Parathyroid adenoma (tissue), 2 donors: ENCODE measurements at regions not wholly inside any gene's neighbourhood (a gene's known extent, or its start where the extent isn't known, plus 50 kb on each side); places are given as distances from the start of the nearest gene placed in this dataset.

Experiments
- H2AFZ ChIP-seq: fragments of 300-600 bp; sonication (generic); one replicate; pipeline ENCODE4 v1.7.0; 2017; ENCODE audit warnings: antibody characterized with exemption, mild to moderate bottlenecking
- H3K27ac ChIP-seq: fragments of 300-600 bp; sonication (generic); one replicate; pipeline ENCODE4 v1.7.0; 2017
- H3K27me3 ChIP-seq: fragments of 300-600 bp; sonication (generic); one replicate; pipeline ENCODE4 v1.7.0; 2017; ENCODE audit warnings: low read length; ENCODE audit not compliant: control insufficient read depth, insufficient read depth
- H3K36me3 ChIP-seq: fragments of 300-600 bp; sonication (generic); one replicate; pipeline ENCODE4 v1.7.0; 2017; ENCODE audit warnings: low read length; ENCODE audit not compliant: control insufficient read depth, insufficient read depth
- H3K4me1 ChIP-seq: fragments of 300-600 bp; sonication (generic); one replicate; pipeline ENCODE4 v1.7.0; 2017; ENCODE audit warnings: control low read depth
- H3K4me2 ChIP-seq: fragments of 300-600 bp; sonication (generic); one replicate; pipeline ENCODE4 v1.7.0; 2017; ENCODE audit warnings: low read length
- H3K4me3 ChIP-seq: fragments of 300-600 bp; sonication (generic); one replicate; pipeline ENCODE4 v1.7.0; 2017; ENCODE audit warnings: low read depth, low read length
- H3K79me2 ChIP-seq: fragments of 300-600 bp; sonication (generic); one replicate; pipeline ENCODE4 v1.7.0; 2017; ENCODE audit warnings: control low read depth
- H3K9ac ChIP-seq: fragments of 300-600 bp; sonication (generic); one replicate; pipeline ENCODE4 v1.7.0; 2017; ENCODE audit warnings: mild to moderate bottlenecking
- H3K9me3 ChIP-seq: fragments of 300-600 bp; sonication (generic); one replicate; pipeline ENCODE4 v1.7.0; 2017; ENCODE audit warnings: low read length; ENCODE audit not compliant: control insufficient read depth
- TF ChIP-seq, protein P1 (sequence below): fragments of 300-600 bp; sonication (generic); IDR thresholded peaks from one replicate; pipeline ENCODE4 v1.7.0; 2017; ENCODE audit warnings: antibody characterized with exemption, mild to moderate bottlenecking
- donor health status: primary hyperparathyroidism.

DNA sequence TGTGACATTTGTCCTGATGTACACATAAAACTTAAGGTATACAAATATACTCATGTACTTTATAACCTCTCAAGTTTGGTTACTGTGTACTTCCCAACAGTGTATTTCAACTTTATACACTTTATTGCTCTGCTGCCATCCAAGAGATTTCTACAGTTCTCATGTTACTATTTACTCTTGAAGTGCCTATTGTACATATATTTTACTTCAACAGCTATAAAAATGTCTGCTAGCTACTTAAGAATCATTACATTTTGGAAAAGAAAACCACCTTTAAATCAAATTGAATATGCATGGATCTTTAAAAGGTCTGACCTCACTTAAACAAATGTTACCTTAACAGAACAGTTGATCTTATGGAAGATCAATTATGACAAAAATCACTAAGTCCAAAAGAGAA lies 1056.4 kb downstream of the ADGRL3 start:
- no peak overlapping the region for H3K4me2 ChIP-seq
- no peak overlapping the region for H3K9ac ChIP-seq
- no peaks in the 10 kb centered on the region for H3K79me2 ChIP-seq
- H3K4me1 ChIP-seq: no peaks in the 10 kb centered on the region
- H3K9me3 ChIP-seq: no peaks in the 10 kb centered on the region
- TF ChIP-seq, protein P1, sequence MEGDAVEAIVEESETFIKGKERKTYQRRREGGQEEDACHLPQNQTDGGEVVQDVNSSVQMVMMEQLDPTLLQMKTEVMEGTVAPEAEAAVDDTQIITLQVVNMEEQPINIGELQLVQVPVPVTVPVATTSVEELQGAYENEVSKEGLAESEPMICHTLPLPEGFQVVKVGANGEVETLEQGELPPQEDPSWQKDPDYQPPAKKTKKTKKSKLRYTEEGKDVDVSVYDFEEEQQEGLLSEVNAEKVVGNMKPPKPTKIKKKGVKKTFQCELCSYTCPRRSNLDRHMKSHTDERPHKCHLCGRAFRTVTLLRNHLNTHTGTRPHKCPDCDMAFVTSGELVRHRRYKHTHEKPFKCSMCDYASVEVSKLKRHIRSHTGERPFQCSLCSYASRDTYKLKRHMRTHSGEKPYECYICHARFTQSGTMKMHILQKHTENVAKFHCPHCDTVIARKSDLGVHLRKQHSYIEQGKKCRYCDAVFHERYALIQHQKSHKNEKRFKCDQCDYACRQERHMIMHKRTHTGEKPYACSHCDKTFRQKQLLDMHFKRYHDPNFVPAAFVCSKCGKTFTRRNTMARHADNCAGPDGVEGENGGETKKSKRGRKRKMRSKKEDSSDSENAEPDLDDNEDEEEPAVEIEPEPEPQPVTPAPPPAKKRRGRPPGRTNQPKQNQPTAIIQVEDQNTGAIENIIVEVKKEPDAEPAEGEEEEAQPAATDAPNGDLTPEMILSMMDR: no peak
- no peaks in the 10 kb centered on the region for H3K36me3 ChIP-seq
- H3K27me3 ChIP-seq: no peaks in the 10 kb centered on the region
- H3K27ac ChIP-seq: no peak overlapping the region
- H2AFZ ChIP-seq: no peak overlapping the region
- H3K4me3 ChIP-seq: no peak overlapping the region

DNA sequence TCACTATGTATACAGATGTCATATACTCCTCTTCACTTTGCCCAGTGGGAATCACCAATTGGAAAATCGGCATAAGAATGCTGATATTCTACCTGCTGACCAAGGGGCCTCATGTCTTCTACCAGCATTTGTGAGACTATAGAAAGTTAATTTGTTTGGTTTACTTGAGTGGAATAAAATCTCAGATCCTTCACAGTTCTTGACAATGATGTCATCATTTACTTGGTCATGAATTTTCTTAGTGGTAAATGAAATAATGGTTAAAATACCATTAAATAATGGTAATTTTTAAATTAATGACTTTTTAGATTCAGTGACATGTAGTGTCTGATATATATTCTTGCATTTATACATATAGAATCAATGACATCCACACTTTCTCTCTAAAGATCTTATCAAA lies 1052.6 kb downstream of the ADGRL3 start:
- H3K36me3 ChIP-seq: no peaks in the 10 kb centered on the region
- no peak overlapping the region for H3K4me3 ChIP-seq
- H3K9ac ChIP-seq: no peak overlapping the region
- H2AFZ ChIP-seq: no peak overlapping the region
- H3K79me2 ChIP-seq: no peaks in the 10 kb centered on the region
- H3K4me2 ChIP-seq: no peak overlapping the region
- no peaks in the 10 kb centered on the region for H3K9me3 ChIP-seq
- no peaks in the 10 kb centered on the region for H3K4me1 ChIP-seq
- H3K27ac ChIP-seq: no peak overlapping the region
- no peaks in the 10 kb centered on the region for H3K27me3 ChIP-seq
- TF ChIP-seq, protein P1: no peak

DNA sequence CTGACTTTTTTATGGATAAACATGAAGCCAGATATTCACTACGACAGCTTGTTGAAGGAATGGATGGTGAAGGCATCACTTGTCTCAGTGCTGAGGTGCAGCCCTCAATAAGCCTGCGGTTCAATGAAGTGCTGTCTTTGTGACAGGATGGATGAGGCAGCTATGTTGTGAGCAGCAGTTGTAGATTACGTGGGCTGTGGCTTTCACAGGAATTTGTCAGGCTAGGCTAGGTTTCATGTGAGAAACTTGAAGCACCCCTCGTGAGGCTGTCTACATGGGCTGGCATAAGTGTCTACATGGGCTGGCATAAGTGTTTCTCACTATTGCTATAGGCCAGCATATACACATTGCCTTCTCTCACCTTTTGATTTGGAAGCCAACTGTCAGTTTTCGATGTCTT lies 1050.0 kb downstream of the ADGRL3 start:
- Histone ChIP-seq H3K9me3 (no peaks in the 10 kb centered on the region), H3K9ac (no peak overlapping the region), H3K36me3 (no peaks in the 10 kb centered on the region), H3K4me1 (no peaks in the 10 kb centered on the region), H3K4me3 (no peak overlapping the region), H3K79me2 (no peaks in the 10 kb centered on the region), H2AFZ (no peak overlapping the region), H3K4me2 (no peak overlapping the region), H3K27ac (no peak overlapping the region), H3K27me3 (no peaks in the 10 kb centered on the region)
- TF ChIP-seq, protein P1: no peak

DNA sequence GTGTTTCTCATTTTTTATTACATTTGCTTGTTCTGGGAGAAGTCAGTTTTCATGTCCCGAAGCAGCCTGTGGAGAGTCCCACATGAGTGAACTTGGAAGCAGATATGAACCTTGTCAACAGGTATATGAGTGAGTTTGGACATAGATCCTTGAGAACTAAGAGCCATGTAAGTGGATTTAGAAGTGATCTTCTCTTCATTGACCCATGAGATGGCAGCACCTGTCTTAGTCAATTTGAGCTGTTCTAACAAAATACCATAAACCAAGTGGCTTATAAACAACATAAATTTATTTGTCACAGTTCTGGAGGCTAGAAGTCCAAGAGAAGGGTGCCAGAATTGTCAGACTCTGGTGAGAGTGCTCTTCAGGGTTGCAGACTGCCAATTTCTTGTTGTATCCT lies 1043.8 kb downstream of the ADGRL3 start:
- no peak overlapping the region for H2AFZ ChIP-seq
- no peaks in the 10 kb centered on the region for H3K36me3 ChIP-seq
- H3K4me1 ChIP-seq: no peaks in the 10 kb centered on the region
- H3K79me2 ChIP-seq: no peaks in the 10 kb centered on the region
- TF ChIP-seq, protein P1: no peak
- H3K27ac ChIP-seq: no peak overlapping the region
- H3K4me2 ChIP-seq: no peak overlapping the region
- no peak overlapping the region for H3K4me3 ChIP-seq
- H3K9ac ChIP-seq: no peak overlapping the region
- no peaks in the 10 kb centered on the region for H3K9me3 ChIP-seq
- H3K27me3 ChIP-seq: no peaks in the 10 kb centered on the region

DNA sequence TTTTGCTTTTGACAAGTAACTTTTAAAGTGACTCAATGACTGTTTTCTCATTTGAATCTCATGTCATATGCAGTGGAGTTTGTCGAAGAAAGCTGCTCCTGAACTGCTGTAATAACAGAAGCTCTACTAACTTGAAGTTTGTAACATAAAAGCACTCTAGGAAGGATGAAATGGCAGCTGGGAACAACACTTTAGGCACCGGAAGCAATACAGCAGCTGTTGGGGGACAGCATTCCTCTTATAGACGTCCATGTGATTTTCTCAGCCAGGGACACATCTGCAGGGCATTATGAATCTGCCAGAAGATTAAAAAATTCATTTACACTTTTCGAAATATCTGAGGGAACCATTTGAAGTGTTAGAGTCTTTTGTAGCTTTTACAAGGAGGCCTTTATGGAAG lies 1035.8 kb downstream of the ADGRL3 start:
- H3K4me1 ChIP-seq: no peaks in the 10 kb centered on the region
- no peaks in the 10 kb centered on the region for H3K27me3 ChIP-seq
- H3K79me2 ChIP-seq: no peaks in the 10 kb centered on the region
- no peak overlapping the region for H3K27ac ChIP-seq
- no peaks in the 10 kb centered on the region for H3K36me3 ChIP-seq
- TF ChIP-seq, protein P1: no peak
- H3K9ac ChIP-seq: no peak overlapping the region
- no peak overlapping the region for H2AFZ ChIP-seq
- H3K4me2 ChIP-seq: no peak overlapping the region
- no peak overlapping the region for H3K4me3 ChIP-seq
- H3K9me3 ChIP-seq: no peaks in the 10 kb centered on the region
